ENCODE measurements at regions not wholly inside any gene's neighbourhood (a gene's known extent, or its start where the extent isn't known, plus 50 kb on each side); places are given as distances from the start of the nearest gene placed in this dataset.
"Not testable (repeated sequence)": the region's sequence is repeated elsewhere in the genome, so short reads cannot be mapped to it uniquely, and the experiment has no call there.

DNA sequence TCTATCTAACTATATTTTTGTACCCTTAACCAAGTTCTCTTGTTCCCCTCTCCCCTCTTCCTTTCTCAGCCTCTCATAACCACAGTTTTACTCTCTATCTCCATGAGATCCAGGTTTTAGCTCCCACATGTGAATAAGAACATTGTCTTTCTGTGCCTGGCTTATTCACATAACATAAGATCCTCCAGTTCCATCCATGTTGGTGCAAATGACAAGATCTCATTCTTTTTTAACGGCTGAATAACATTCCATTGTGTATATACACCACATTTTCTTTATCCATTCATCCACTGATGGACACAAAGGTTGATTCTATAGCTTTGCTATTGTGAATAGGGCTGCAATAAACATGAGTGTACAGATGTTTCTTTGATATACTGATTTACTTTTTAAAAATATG, 83.9 kb upstream of the TMEM178A start:
- DNase-seq (ENCODE audit: low spot score), result no peak

DNA sequence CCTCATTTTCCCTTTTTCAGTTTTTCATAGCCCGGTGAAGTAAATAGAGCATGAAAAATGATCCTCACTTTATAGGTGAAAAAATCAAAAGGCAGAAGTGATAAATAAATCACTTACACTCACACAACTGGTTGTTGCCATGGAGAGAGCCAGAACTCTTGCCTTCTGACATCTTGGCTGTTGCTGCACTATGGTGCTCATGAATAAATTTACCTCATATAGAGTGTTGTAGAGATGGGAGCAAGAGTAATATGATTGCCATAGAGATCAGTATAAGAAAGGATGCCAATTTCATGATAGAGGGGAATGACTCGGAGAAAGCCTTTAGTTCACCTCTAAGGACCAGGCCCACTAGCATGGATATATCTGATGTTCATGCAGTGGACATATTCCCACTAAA, 82.5 kb upstream of the TMEM178A start:
- DNase-seq (ENCODE audit: low spot score), result no peak

DNA sequence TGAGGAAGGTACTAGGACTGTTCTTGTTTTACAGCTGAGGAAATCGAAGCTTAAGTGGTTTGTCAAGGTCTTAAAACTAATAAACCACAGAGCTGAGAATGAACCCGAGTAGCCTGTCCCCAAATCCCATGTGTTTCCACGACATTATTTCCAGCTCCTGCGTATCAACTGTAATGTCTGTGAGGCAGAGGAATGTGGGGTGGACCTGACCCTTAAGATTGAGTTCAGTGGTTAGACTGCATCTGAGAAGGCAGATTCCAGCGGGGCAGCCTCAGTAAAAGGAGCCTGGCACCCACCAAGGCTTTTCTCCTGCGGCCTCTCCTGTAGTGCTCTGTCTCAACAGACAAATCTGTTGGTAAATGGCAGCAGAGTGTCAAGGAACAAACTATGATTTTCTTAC, 81.9 kb upstream of the TMEM178A start:
- DNase-seq (ENCODE audit: low spot score), result no peak

DNA sequence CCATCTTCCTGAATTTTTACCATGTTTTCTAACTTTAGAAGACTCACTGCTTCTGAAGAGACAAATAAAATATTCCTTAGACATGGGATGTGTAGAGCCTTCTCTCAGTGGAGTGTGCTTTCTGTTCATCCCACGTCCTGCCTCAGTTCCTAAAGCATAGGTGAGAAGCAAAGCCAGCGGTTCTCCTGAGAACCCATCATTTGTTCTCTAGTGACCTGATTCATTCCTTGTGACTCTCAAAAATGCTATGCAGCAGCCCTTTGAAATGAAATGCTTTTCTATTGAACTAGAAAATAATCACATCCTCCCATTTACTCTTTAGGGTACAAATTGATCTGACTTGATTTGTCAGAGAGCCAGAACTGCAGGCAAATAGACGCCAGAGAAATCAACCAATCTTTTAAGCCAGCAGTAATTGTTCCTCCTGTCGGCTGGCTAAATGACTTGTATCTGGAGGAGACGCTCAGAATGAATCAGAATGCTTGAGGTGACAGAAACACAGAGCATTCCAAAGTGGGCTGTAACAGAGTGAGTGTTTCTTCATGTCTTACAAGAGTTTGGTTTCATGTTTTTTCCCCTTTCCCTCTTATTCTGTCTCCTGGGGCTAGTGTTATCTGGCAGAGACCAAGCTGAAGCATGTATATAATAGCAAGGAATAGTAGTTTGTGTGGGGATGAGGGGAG, 81.3 kb upstream of the TMEM178A start:
- DNase-seq (ENCODE audit: low spot score), result no peak

DNA sequence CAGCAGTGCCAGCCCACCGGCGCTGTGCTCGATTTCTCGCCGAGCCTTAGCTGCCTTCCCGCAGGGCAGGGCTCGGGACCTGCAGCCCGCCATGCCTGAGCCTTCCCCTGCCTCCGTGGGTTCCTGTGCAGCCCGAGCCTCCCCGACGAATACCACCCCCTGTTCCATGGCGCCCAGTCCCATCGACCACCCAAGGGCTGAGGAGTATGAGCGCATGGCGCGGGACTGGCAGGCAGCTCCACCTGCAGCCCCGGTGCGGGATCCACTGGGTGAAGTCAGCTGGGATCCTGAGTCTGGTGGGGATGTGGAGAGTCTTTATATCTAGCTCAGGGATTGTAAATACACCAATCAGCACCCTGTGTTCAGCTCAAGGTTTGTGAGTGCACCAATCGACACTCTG, 80.2 kb upstream of the TMEM178A start:
- not testable (repeated sequence) for DNase-seq (ENCODE audit: low spot score)

DNA sequence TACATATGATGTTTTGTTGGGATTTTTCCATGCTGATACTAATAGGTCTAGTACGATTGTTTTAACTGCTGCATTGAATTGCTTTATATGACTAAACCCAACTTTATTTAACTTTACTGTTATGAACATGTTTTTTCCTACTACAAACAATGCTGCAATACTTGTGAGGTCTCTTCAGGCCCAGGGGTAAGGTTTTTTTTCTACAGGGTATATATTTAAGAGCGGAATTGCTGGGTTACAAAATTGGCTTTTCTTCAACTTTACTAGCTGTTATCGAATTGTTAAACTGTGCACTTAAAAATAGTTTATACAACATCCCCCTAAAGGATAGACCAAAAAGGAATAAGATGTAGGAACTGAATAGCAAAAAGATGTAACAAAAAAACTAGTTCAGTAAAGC, 78.5 kb upstream of the TMEM178A start:
- no peak for DNase-seq (ENCODE audit: low spot score)

DNA sequence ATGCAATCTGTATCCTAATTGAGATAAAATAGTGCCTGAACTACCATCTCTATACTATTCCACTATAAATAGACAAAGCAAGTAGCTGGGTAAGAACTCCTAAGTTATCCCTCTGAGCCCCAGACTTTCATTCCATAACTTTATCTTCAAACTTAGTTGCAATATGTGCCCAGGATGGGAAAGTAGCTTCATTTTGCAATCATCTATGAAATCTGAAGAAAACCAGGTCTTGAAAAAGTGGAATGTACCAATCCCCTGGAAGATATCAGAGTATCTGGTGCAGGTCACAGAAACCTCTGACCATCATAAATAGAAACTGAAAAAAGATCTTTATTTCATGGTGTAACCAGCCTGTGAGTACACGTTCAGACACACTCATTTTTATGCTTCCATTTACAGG, 78.1 kb upstream of the TMEM178A start:
- DNase-seq (ENCODE audit: low spot score), result no peak

DNA sequence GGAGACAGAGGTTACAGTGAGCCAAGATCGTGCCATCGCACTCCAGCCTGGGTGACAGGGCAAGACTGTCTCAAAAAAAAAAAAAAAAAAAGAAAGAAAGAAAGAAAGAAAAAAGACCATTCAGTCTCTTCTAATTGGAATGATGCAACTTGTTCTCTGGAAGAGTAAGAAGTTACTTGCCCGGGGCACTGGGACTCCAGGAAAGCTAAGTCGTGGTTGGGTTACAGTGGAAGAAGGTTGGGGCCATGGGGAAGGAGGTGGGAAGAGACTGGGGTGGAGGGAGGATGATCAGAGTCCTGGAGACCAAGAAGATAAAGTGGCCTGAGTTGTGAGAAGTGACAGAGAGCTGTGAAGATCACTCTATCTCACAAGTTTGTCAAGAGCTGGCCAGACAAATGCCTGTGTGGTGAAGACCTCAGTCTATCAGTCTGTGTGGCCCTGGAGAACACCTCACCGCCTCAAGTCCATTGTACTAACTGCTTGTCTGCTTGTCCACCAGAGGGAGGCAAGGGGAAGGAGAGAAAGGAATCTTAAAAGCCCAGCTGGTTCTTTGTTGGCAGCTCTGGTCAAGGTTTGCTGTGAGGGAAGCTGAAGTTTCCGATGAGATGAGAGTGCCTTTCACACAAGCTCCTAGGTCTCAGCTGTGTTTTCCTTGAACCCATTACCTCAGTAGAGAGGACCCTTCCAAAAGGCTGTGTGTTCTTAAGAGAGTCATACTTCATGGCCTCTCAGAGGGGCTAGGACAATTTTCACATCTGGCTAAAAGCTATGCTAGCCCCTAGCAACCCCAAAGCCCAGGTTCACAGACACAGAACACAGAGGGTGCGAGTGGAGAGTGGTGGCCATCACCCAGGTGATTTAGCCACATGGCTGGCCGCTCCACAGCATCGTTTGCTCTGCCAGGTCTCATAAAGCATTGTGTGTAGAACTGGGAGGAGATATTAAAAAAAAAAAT, 72.0 kb upstream of the TMEM178A start:
- DNase-seq (ENCODE audit: low spot score), result peak; percentile 63

DNA sequence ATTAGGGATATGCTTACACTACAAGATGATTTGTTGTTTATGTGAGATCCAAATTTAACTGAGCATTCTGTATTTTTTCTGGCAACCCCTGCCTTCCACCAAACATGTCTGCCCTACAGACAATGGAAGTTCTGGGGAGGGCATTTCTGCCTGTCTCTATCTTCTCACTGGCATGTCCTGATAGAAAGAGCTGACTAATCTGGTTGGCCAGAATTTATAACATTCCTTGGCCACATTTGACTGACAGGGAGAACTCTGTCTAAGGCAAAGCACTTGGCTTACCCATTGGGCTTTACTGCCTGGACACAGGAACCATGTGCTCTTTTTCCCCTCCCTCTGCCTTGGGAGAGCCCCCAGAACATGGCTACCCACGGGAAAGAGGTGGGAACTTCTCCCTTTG, 70.6 kb upstream of the TMEM178A start:
- no peak for DNase-seq (ENCODE audit: low spot score)

DNA sequence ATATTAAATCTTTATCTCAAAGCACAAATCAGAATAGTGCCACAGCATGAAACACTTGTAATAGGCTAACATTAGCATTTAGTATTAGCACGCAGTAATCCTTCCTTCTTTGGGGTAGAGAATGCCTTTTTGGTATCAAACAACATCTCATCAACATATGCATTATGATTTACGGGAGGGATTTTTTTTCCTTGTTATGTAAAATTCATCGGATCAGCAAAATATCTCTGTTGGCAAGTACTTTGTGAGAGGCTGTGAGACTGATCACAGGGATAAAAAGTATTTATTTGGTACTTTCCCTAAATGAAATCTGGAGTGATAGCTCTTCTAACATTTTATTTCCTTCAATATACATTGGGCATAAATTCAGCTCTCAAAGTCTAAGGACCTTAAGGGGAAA, 68.4 kb upstream of the TMEM178A start:
- DNase-seq (ENCODE audit: low spot score), result no peak

DNA sequence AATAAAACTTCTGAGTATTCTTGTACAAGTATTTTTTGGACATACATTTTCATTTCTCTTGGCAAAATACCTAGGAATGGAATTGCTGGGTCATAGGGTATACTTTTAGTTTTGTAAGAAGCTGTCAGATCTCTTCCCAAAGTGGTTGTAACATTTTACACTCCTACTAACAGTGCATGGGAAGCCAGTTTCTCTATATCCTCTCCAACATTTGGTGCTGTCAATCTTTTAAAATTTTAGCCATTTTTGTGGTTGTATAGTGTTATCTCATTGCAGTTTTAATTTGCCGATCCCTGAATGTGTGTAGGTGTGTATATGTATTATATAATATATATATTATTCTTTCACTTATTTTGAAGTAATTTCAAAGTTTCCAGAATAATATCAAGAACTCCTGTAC, 63.1 kb upstream of the TMEM178A start:
- DNase-seq (ENCODE audit: low spot score), result no peak

DNA sequence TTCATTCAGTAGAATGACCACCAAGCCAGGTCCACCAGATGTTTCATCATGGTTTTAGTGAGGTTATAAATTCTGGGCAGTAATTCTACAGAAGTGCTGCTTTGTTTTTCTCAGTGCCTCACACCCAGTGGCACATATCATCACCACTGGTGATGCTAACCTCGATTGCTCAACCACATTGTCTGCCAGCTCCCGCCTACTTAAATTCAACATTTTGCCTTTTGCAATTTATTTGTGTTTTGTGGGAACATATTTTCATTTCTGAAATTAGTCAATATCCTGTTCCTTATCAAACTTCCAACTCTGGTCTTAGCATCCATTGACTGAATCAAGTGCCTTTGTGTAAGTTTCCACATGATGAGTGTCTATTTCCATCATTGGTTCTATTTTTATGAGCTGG, 62.3 kb upstream of the TMEM178A start:
- no peak for DNase-seq (ENCODE audit: low spot score)

DNA sequence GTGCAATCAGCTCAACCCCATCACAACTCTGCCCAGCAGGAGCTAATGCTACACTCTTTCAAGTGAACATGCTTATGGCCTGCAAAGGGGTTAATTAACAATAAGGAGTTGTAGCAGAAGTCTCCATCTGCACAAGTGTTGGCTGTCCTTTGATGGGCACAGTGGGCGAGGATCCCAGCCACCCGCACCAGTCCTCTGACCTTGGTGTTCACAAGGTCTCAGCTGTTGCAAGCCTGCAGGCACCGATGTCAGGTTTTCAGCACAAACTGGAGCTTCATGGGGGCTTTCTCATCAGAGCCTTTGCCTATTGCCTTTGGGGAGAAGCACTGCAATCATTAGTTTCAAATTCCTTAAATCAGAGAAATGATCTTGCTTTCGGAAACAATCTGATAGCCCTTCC, 60.9 kb upstream of the TMEM178A start:
- no peak for DNase-seq (ENCODE audit: low spot score)

DNA sequence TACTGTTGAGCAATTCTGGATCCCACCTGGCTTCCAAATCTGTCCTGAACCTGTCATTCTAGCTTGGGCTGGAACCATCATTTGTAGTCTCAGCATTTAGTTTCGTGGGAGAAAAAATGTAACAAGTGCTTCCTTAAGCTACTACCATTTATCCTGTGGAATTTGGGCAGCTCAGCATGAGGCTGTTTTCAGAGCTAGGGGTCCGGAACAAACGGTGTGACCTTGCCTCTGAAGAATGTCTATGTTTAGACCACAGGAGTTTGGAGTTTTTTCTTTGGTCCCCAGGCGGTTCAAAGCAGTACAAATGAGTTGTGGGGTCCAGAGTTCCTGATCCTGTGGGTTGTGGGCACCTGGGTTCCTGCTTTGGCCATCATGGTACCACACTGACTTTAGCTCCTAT, 59.1 kb upstream of the TMEM178A start:
- no peak for DNase-seq (ENCODE audit: low spot score)

DNA sequence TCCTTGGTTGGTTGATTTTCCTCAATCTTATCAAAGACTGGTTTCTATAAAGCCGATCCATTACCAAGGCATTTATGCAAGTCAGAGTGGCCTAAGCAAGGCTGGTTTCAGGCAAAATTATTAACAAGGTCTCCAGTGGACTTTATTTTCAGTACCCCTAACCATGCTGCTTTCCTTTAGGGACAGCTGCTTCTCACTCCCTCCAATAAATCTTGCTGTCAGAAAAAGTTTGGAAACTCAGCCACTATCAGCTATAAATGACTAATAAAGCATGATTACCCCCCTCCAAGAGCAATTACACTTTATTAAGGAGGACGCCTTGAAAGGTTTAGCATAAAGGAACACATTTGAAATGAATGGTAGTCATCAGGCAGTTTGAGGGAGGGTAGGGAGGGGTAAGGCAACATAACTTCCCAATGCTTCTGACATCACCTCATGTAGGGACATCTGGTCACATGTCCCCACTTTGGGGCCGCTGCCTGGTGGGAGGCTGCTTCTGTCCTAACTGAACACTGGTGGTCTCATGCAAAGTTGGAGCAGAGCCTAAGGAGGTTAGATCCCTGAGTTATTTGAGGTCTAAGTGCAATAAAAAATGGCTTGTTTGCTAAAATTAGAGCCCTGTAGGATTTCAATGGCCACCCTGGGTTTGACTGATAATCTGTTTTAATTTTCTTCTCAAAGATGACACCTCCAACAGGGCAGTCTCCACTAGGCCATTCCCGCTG, 58.0 kb upstream of the TMEM178A start:
- DNase-seq (ENCODE audit: low spot score), result no peak

DNA sequence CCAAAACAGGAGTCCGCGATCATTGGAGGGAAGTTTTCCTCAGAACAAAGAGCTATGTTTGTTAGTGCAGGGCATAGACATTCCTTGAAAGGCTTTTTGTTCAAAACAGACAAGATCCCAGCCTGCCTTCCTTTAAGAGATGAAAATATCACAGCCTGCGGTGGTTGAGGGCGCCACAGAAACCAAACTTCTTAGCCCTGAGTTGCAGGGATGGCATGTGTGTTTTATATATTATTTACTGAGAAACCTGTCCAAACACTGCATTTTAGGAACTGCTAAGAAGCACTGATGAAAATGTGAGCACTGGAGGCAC, 57.5 kb upstream of the TMEM178A start:
- peak; percentile 27 for DNase-seq (ENCODE audit: low spot score)

DNA sequence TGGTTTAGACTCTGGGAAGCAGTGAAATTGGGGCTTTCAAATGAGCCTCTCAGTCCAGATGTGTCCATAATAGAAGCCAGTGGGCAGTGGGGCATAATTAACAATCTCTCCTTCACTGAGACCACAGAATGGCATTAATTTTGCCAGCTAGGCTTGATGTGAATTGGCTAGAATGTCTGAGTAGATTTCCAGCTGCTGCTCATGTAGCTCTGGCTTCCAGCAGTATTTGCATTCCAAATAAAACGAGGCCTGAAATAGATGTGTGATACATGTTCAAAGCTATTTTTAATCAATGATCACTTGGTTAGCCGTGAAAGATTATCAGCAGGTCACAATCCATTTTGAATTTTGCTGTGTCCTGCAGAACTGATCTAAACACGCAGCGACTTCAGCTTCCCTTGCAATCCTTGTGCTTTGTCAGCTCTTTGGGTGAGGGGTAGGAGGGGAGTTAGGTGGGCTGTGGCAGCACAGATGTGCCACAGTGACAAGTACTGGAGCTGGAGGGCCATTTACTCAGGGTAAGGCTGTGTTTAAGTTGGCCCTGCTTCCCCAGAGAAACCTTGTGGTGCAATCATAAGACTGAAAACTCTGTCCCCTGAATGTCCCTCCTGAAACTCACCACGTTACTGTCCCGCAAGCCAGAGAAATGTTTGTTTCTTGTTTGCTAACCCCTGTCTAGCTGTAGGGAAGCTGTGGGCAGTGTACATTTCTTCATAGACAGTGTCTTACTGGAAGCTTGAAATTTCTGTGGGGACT, 56.9 kb upstream of the TMEM178A start:
- peak; percentile 26 for DNase-seq (ENCODE audit: low spot score)

DNA sequence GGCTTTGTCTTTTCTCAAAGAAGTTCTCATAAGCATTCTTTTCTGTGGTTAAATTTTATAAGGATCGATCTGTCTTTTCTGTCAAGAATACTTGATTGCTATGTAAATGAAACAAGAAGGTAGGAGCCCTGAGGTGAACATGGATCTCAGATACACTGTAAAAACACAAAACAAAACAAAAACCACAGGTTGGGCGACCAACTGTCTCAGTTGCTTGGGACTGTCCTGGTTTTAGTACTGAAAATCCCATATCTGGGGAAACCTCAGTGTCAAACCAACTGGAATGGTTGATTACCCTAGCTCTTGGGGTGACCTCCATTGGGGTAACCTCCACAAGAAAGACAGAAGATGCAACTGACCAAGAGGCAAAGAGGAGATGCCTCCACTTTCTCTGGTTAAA, 55.8 kb upstream of the TMEM178A start:
- DNase-seq (ENCODE audit: low spot score), result no peak

DNA sequence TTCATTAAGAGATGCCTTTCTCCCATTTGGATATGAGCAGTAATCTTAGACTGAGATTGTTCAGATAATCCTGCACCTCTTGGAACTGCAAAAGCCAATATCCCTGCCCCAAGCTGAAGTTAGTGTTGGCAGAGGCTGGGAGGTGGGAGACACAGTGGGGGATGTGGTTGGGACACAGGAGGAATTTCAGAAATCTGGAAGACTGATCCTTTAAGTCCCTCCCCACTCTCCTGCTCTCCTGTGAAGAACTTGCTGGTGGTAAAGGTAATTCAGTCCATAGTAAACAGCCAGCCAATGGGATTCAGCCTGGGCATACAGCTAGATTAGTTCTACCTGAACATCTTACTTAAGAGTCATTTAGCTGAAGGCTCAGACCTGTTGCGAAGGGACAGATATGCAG, 50.0 kb upstream of the TMEM178A start:
- no peak for DNase-seq (ENCODE audit: low spot score)
